Transverse colon (tissue), 4 donors: ENCODE measurements at regions not wholly inside any gene's neighbourhood (a gene's known extent, or its start where the extent isn't known, plus 50 kb on each side); places are given as distances from the start of the nearest gene placed in this dataset.

Experiments used
- CTCF ChIP-seq, 5 experiments: fragments of 200-600 bp in 3 of 5; fragments of 450-650 bp in 2 of 5; sonication (generic) in 3 of 5; IDR thresholded peaks; 1 replicate in 2 of 5; 2 replicates in 3 of 5; pipeline ENCODE4 v1.5.1; 2016 to 2017; ENCODE audit warnings: antibody characterized with exemption in 5 of 5, inconsistent platforms in 3 of 5, mild to moderate bottlenecking in 2 of 5, moderate library complexity in 1 of 5
- POLR2A ChIP-seq: fragments of 450-650 bp; IDR thresholded peaks from one replicate; pipeline ENCODE4 v1.6.1; 2016; ENCODE audit warnings: antibody characterized with exemption, mild to moderate bottlenecking, moderate library complexity
- POLR2AphosphoS5 ChIP-seq, 3 donors: sonication (generic); formaldehyde crosslinking; IDR thresholded peaks; one replicate each; pipeline ENCODE4 v1.6.1; 2016; ENCODE audit warnings: antibody characterized with exemption in 3 of 3

DNA sequence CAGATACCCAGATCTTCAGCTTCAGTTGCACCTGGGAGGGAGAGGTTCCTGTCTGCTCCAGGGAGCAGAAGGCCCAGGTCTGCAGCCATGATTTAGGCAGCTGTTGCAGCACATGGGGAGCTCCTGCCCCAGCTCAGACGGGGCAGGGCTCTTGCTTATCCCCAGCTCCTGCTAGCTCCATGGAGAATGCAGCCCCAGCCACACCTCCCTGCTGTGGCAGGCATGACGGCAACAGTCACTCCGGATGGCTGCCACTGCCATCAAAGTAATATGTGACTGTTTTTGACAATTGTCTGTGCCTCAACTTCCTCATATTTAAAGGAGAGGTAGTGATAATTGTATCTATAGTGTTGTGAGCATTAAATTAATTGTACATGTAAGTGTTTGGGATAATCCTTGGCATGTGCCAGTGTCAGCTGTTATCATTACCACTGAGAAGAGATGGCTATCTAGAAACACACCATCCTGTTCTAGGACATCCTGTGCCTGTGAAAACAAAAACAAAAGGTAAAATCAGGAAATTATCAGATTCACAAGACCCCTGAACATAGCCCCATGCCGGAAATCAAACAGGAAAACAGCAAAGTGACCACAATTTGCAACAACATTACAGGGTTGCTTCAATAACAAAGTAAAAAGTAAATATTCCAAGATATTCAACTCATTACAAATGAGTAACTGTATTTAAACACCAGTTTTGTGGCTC is 1048.8 kb upstream of the ACO1 start:
- TF ChIP-seq POLR2A: no peak
- TF ChIP-seq POLR2AphosphoS5 (IDR thresholded peaks at IDR 0.05): no peak
- TF ChIP-seq CTCF (IDR thresholded peaks at IDR 0.05): no peak
